HCT116 (cell line): ENCODE measurements at regions not wholly inside any gene's neighbourhood (a gene's known extent, or its start where the extent isn't known, plus 50 kb on each side); places are given as distances from the start of the nearest gene placed in this dataset.

ENCODE experiments used
- ATAC-seq: fragments of 200-7000 bp; cut with Tn5 transposase; 2 replicates; pipeline ENCODE4 v1.9.1; 2020; ENCODE audit warnings: mild to moderate bottlenecking, moderate library complexity
- BruUV-seq: library from RNA; stranded (reverse); fragments of 400-500 nt; replicated peaks from 2 replicates; lab custom pipeline; 2021; lab: Mats Ljungman, UMichigan
- CTCF ChIA-PET: fragments of 300-600 bp; sonication (Branson Sonifier 250); formaldehyde crosslinking; loops from one replicate; lab custom pipeline; 2021; ENCODE audit warnings: antibody characterized with exemption; lab: Charles Lee
- POLR2A ChIA-PET: fragments of 300-600, 350-600 bp; sonication (Branson Sonifier 250); formaldehyde crosslinking; loops from one replicate; lab custom pipeline; 2021; ENCODE audit warnings: antibody characterized with exemption; lab: Charles Lee
- RAD21 ChIA-PET, 2 experiments: fragments of 300-600 bp; sonication (Branson Sonifier 250); formaldehyde crosslinking; loops; one replicate each; lab custom pipeline; 2023; ENCODE audit warnings: low total read pairs in 2 of 2; ENCODE audit not compliant: uncharacterized antibody in 2 of 2, unreplicated experiment in 2 of 2, low non-redundant PET in 1 of 2; lab: Charles Lee
- DNase-seq: peaks from one replicate; pipeline ENCODE4 v3.0.0-alpha.2; 2010; ENCODE audit warnings: low read depth, low spot score
- H2AFZ ChIP-seq: fragments of 200-600 bp; shearing (Covaris generic), sonication (generic); 2 replicates; pipeline ENCODE4 v1.6.1; 2017; ENCODE audit warnings: low read depth, mixed run types, mixed read lengths, antibody characterized with exemption, low read length; ENCODE audit not compliant: poor library complexity, severe bottlenecking
- H3K27ac ChIP-seq: 2 replicates; pipeline ENCODE4 v1.5.1; 2012; ENCODE audit warnings: low read depth, low read length
- H3K27me3 ChIP-seq: fragments of 200-600 bp; sonication (generic); 2 replicates; pipeline ENCODE4 v1.6.1; 2016; ENCODE audit warnings: mixed run types, low read length, mixed read lengths; ENCODE audit not compliant: insufficient read depth
- H3K36me3 ChIP-seq, 2 experiments: fragments of 200-500 bp in 1 of 2; fragments of 200-600 bp in 1 of 2; sonication (Bioruptor generic) in 1 of 2; sonication (generic) in 1 of 2; 2 replicates each; pipeline versions ENCODE4 v1.5.1 to v1.6.1; 2014 to 2016; ENCODE audit warnings: low read length in 2 of 2, inconsistent platforms in 1 of 2, mixed read lengths in 1 of 2, mixed run types in 1 of 2; ENCODE audit not compliant: insufficient read depth in 2 of 2, control insufficient read depth in 1 of 2
- H3K4me1 ChIP-seq, 2 experiments: fragments of 200-600 bp in 1 of 2; sonication (generic) in 1 of 2; 2 replicates each; pipeline versions ENCODE4 v1.5.1 to v1.6.1; 2012 to 2017; ENCODE audit warnings: low read length in 2 of 2, inconsistent platforms in 1 of 2, mild to moderate bottlenecking in 1 of 2, mixed read lengths in 1 of 2, mixed run types in 1 of 2, moderate library complexity in 1 of 2; ENCODE audit not compliant: insufficient read depth in 2 of 2, control insufficient read depth in 1 of 2
- H3K4me2 ChIP-seq: fragments of 200-600 bp; sonication (generic); 2 replicates; pipeline ENCODE4 v1.6.1; 2017; ENCODE audit warnings: mixed run types, low read length, mixed read lengths
- H3K4me3 ChIP-seq, 2 experiments: fragments of 200-600 bp in 1 of 2; sonication (generic) in 1 of 2; replicated peaks in 1 of 2; 2 replicates each; pipeline ENCODE4 v1.5.1; 2011 to 2016; ENCODE audit warnings: low read length in 2 of 2, control low read depth in 1 of 2, low read depth in 1 of 2, mild to moderate bottlenecking in 1 of 2, mixed read lengths in 1 of 2, mixed run types in 1 of 2
- H3K79me2 ChIP-seq: fragments of 200-600 bp; sonication (generic); 2 replicates; pipeline ENCODE4 v1.6.1; 2017; ENCODE audit warnings: mild to moderate bottlenecking, mixed run types, low read length, moderate library complexity, mixed read lengths; ENCODE audit not compliant: insufficient read depth
- H3K9ac ChIP-seq: fragments of 200-600 bp; sonication (generic); 2 replicates; pipeline ENCODE4 v1.6.1; 2016; ENCODE audit warnings: low read length, mixed read lengths
- H3K9me2 ChIP-seq: fragments of 200-600 bp; sonication (generic), shearing (Covaris generic); 2 replicates; pipeline ENCODE4 v1.6.1; 2017; ENCODE audit warnings: mixed run types, mild to moderate bottlenecking, moderate library complexity; ENCODE audit not compliant: insufficient read depth
- H3K9me3 ChIP-seq, 2 experiments: fragments of 200-500 bp in 1 of 2; fragments of 200-600 bp in 1 of 2; sonication (Bioruptor generic) in 1 of 2; sonication (generic) in 1 of 2; 2 replicates each; pipeline ENCODE4 v1.6.1; 2014 to 2017; ENCODE audit warnings: low read length in 2 of 2, mixed read lengths in 2 of 2, inconsistent platforms in 1 of 2, low read depth in 1 of 2, mild to moderate bottlenecking in 1 of 2, mixed run types in 1 of 2, moderate library complexity in 1 of 2; ENCODE audit not compliant: control insufficient read depth in 1 of 2, insufficient read depth in 1 of 2
- H4K20me1 ChIP-seq: fragments of 200-600 bp; sonication (generic), shearing (Covaris generic); 2 replicates; pipeline ENCODE4 v1.6.1; 2017; ENCODE audit warnings: mixed run types, mild to moderate bottlenecking, moderate library complexity; ENCODE audit not compliant: insufficient read depth
- CBX3 ChIP-seq: IDR thresholded peaks from 2 replicates; pipeline ENCODE4 v1.6.1; 2012; ENCODE audit warnings: low read depth
- EZH2phosphoT487 ChIP-seq: fragments of 200-600 bp; IDR thresholded peaks from 2 replicates; pipeline ENCODE4 v1.6.1; 2018; ENCODE audit warnings: antibody characterized with exemption, borderline replicate concordance
- FOSL1 ChIP-seq: IDR thresholded peaks from 2 replicates; pipeline ENCODE4 v1.6.1; 2012; ENCODE audit warnings: low read depth
- JUND ChIP-seq: IDR thresholded peaks from 2 replicates; pipeline ENCODE4 v1.6.1; 2012
- POLR2A ChIP-seq: IDR thresholded peaks from 2 replicates; pipeline ENCODE4 v1.7.0; 2011; ENCODE audit warnings: borderline replicate concordance; ENCODE audit not compliant: insufficient read depth, insufficient read length; ENCODE audit errors: extremely low read depth
- RAD21 ChIP-seq: IDR thresholded peaks from 2 replicates; pipeline ENCODE4 v1.6.1; 2012; ENCODE audit warnings: low read depth, mild to moderate bottlenecking
- SIN3A ChIP-seq: IDR thresholded peaks from 2 replicates; pipeline ENCODE4 v1.6.1; 2012; ENCODE audit warnings: low read depth
- ZBTB33 ChIP-seq: IDR thresholded peaks from 2 replicates; pipeline ENCODE4 v1.6.1; 2011; ENCODE audit warnings: mild to moderate bottlenecking, low read length, moderate library complexity; ENCODE audit not compliant: insufficient replicate concordance; ENCODE audit errors: extremely low read depth
- intact Hi-C: fragments of 100-400 bp; cut with micrococcal nuclease; formaldehyde crosslinking; loops from 2 replicates; pipeline ENCODE4 v1.10.0; 2022

GRCh38 chr17:13417381-13417950, 184.3 kb downstream of the HS3ST3A1 start:
- Histone ChIP-seq H3K27me3 (no peaks in the 10 kb centered on the region), H3K9me3 (no peaks in the 10 kb centered on the region), H3K4me3 (no peak overlapping the region), H3K4me2 (no peak overlapping the region), H3K9me2 (no peaks in the 10 kb centered on the region), H3K79me2 (no peaks in the 10 kb centered on the region), H4K20me1 (no peaks in the 10 kb centered on the region), H3K36me3 (no peaks in the 10 kb centered on the region), H3K27ac (no peak overlapping the region), H3K9ac (no peak overlapping the region), H3K4me1 (peaks cover 8 to 19% of the 10 kb centered on the region in 2 experiments), H2AFZ (no peak overlapping the region)
- TF ChIP-seq JUND (no peak), FOSL1 (no peak), SIN3A (no peak), RAD21 (no peak)
- POLR2A ChIA-PET = no interaction called here
- CTCF ChIA-PET = no interaction called here
- no TSS peak for BruUV-seq
- intact Hi-C loops = no loop called here
- no peak for ATAC-seq
- RAD21 ChIA-PET = no interaction called here
- no peak for DNase-seq

GRCh38 chr17:13416748-13417363, 184.9 kb downstream of the HS3ST3A1 start:
- H3K9me2 ChIP-seq = no peaks in the 10 kb centered on the region
- no peak overlapping the region for H2AFZ ChIP-seq
- ATAC-seq = no peak
- no peaks in the 10 kb centered on the region for H3K9me3 ChIP-seq
- no peak overlapping the region for H3K9ac ChIP-seq
- ChIA-PET CTCF (no interaction called here), RAD21 (no interaction called here), POLR2A (no interaction called here)
- no peaks in the 10 kb centered on the region for H4K20me1 ChIP-seq
- no peak overlapping the region for H3K4me2 ChIP-seq
- TF ChIP-seq EZH2phosphoT487 = no peak
- TF ChIP-seq ZBTB33 = no peak
- no peak for TF ChIP-seq POLR2A
- no peak for TF ChIP-seq CBX3
- intact Hi-C loops = no loop called here
- no TSS peak for BruUV-seq
- H3K4me3 ChIP-seq = no peak overlapping the region
- H3K27me3 ChIP-seq = no peaks in the 10 kb centered on the region
- peaks cover 8 to 19% of the 10 kb centered on the region in 2 experiments for H3K4me1 ChIP-seq
- H3K36me3 ChIP-seq = no peaks in the 10 kb centered on the region
- DNase-seq = no peak
- H3K27ac ChIP-seq = no peak overlapping the region
- no peaks in the 10 kb centered on the region for H3K79me2 ChIP-seq
